ENCODE measurements at regions not wholly inside any gene's neighbourhood (a gene's known extent, or its start where the extent isn't known, plus 50 kb on each side); places are given as distances from the start of the nearest gene placed in this dataset.

DNA sequence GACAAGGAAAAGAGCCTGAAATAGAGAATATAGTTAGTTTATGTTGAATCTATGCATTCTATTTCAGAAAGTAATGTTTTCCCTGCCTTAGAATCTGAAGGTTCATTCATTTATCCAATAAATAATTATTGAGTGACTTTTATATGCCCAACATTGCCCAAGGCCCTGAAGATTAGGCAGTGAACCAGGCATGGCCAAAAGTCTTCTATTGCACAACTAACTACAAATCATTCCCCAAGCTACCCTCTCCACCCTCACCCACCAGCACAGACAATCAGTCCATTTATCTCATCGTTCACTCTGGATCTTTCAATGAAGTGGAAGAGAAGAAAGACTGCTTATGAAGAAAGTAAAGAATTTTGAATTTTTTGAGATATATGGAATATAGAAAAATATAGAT lies 268.4 kb downstream of the PLK2 start:
- DNase-seq (ENCODE audit: low read depth, low spot score) (no peak), ATAC-seq (no peak)
- H3K27me3 ChIP-seq (ENCODE audit: control insufficient read depth, insufficient read depth, low read length), result no peaks in the 10 kb centered on the region
- H3K27ac ChIP-seq (ENCODE audit: low read length), result peak overlapping the region; percentile 100
- intact Hi-C loops (cut with micrococcal nuclease; ENCODE audit: unreplicated experiment) (no loop called here), in situ Hi-C loops (cut with HindIII; ENCODE audit: low pct_unique_long_range_greater_than_20kb, low sequenced_read_pairs) (no loop called here)
- no peaks in the 10 kb centered on the region; the same call in 1 of the 2 replicates for H3K36me3 ChIP-seq (ENCODE audit: control insufficient read depth, insufficient read depth, low read length)
- CTCF ChIA-PET, result no interaction called here
- no peak for TF ChIP-seq SIN3A (IDR thresholded peaks at IDR 0.05; ENCODE audit: borderline replicate concordance, insufficient read depth, low read depth, low read length)
- no peak for TF ChIP-seq POLR2AphosphoS5 (IDR thresholded peaks at IDR 0.05; ENCODE audit: low read depth, low read length)
- TF ChIP-seq TCF7L2 (IDR thresholded peaks at IDR 0.05; ENCODE audit: low read depth, low read length), result no peak
- TF ChIP-seq, protein P1, sequence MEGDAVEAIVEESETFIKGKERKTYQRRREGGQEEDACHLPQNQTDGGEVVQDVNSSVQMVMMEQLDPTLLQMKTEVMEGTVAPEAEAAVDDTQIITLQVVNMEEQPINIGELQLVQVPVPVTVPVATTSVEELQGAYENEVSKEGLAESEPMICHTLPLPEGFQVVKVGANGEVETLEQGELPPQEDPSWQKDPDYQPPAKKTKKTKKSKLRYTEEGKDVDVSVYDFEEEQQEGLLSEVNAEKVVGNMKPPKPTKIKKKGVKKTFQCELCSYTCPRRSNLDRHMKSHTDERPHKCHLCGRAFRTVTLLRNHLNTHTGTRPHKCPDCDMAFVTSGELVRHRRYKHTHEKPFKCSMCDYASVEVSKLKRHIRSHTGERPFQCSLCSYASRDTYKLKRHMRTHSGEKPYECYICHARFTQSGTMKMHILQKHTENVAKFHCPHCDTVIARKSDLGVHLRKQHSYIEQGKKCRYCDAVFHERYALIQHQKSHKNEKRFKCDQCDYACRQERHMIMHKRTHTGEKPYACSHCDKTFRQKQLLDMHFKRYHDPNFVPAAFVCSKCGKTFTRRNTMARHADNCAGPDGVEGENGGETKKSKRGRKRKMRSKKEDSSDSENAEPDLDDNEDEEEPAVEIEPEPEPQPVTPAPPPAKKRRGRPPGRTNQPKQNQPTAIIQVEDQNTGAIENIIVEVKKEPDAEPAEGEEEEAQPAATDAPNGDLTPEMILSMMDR (IDR thresholded peaks at IDR 0.05), result no peak
- POLR2A ChIA-PET, result no interaction called here
- peaks cover 8% of the 10 kb centered on the region; the same call in 1 of the 2 replicates for H3K9me3 ChIP-seq (ENCODE audit: control insufficient read depth, insufficient read depth, low read depth, low read length)
- H3K4me3 ChIP-seq (ENCODE audit: low read depth in 2 of 2, low read length in 2 of 2), result no peak overlapping the region
- peaks cover 36% of the 10 kb centered on the region for H3K4me1 ChIP-seq (ENCODE audit: control insufficient read depth, insufficient read depth, low read length)
- BruUV-seq (replicated peaks), result no TSS peak

DNA sequence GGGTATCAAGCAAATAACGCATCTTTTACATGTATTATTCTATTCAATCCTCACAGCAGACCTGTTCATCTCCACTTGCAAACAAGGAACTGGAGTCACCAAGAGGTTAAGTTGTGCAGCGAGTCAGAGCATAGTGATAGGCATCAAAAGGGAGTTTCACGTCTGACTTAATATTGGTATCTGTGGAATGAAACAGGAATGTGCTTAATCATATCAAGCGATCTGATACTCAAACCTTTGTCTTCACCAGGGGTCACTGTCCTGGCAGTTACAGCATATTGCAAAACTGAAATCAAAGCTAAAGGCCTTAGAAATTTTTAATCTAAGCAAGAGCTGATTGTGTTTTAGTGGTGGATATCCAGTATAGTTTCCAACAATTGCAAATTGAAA lies 271.6 kb downstream of the PLK2 start:
- intact Hi-C loops (cut with micrococcal nuclease; ENCODE audit: unreplicated experiment) (loop anchor here (5.0 to 10.0 kb wide), 3 partner anchors 113 to 693 kb away; no protein-coding TSS in a partner anchor), in situ Hi-C loops (cut with HindIII; ENCODE audit: low pct_unique_long_range_greater_than_20kb, low sequenced_read_pairs) (no loop called here)
- DNase-seq (ENCODE audit: low read depth, low spot score) (peak; percentile 73), ATAC-seq (peak; percentile 96)
- Histone ChIP-seq H3K4me3 (ENCODE audit: low read depth in 2 of 2, low read length in 2 of 2) (peak overlapping the region in 1 of 2 experiments; percentile 31; a peak in 2 of 4 replicates), H3K4me1 (ENCODE audit: control insufficient read depth, insufficient read depth, low read length) (peaks cover 57% of the 10 kb centered on the region), H3K36me3 (ENCODE audit: control insufficient read depth, insufficient read depth, low read length) (no peaks in the 10 kb centered on the region; the same call in 1 of the 2 replicates), H3K27ac (ENCODE audit: low read length) (peak overlapping the region; percentile 100), H3K27me3 (ENCODE audit: control insufficient read depth, insufficient read depth, low read length) (no peaks in the 10 kb centered on the region), H3K9me3 (ENCODE audit: control insufficient read depth, insufficient read depth, low read depth, low read length) (peaks cover 3% of the 10 kb centered on the region; the same call in 1 of the 2 replicates)
- no TSS peak for BruUV-seq (replicated peaks)
- ChIA-PET POLR2A (no interaction called here), CTCF (no interaction called here)
- TF ChIP-seq SIN3A (IDR thresholded peaks at IDR 0.05; ENCODE audit: borderline replicate concordance, insufficient read depth, low read depth, low read length) (no peak), TCF7L2 (IDR thresholded peaks at IDR 0.05; ENCODE audit: low read depth, low read length) (peak; percentile 96), POLR2AphosphoS5 (IDR thresholded peaks at IDR 0.05; ENCODE audit: low read depth, low read length) (peak; percentile 81)
- TF ChIP-seq, protein P1 (IDR thresholded peaks at IDR 0.05), result peak; percentile 26; the same call in 1 of the 2 replicates
- TF ChIP-seq, protein P2, sequence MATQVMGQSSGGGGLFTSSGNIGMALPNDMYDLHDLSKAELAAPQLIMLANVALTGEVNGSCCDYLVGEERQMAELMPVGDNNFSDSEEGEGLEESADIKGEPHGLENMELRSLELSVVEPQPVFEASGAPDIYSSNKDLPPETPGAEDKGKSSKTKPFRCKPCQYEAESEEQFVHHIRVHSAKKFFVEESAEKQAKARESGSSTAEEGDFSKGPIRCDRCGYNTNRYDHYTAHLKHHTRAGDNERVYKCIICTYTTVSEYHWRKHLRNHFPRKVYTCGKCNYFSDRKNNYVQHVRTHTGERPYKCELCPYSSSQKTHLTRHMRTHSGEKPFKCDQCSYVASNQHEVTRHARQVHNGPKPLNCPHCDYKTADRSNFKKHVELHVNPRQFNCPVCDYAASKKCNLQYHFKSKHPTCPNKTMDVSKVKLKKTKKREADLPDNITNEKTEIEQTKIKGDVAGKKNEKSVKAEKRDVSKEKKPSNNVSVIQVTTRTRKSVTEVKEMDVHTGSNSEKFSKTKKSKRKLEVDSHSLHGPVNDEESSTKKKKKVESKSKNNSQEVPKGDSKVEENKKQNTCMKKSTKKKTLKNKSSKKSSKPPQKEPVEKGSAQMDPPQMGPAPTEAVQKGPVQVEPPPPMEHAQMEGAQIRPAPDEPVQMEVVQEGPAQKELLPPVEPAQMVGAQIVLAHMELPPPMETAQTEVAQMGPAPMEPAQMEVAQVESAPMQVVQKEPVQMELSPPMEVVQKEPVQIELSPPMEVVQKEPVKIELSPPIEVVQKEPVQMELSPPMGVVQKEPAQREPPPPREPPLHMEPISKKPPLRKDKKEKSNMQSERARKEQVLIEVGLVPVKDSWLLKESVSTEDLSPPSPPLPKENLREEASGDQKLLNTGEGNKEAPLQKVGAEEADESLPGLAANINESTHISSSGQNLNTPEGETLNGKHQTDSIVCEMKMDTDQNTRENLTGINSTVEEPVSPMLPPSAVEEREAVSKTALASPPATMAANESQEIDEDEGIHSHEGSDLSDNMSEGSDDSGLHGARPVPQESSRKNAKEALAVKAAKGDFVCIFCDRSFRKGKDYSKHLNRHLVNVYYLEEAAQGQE (IDR thresholded peaks at IDR 0.05; ENCODE audit: insufficient read depth in 1 of 2, low read depth in 2 of 2, low read length in 1 of 2), result no peak

Measured in Panc1 (cell line).